ENCODE measurements at regions not wholly inside any gene's neighbourhood (a gene's known extent, or its start where the extent isn't known, plus 50 kb on each side); places are given as distances from the start of the nearest gene placed in this dataset.

DNA sequence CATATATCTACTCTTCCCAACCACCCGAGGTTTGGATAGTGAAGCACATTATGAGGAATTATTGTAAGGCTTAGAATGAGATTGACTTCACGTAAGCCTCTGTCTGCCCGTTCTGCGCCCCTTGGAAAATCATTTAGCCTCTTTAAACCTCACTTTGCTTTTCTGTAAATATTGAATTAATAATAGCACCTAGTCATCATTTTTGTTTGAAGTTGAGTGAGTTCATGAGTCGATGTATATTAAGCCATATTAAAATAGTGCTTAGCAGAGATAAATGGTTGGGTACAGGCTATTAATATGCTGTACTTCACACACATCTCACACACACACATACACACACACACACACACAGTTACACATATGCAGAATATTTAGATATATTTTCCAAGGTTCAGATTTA lies 344.8 kb upstream of the EYS start:
- Histone ChIP-seq H2BK5ac (ENCODE audit: low read depth, low read length) (no peak overlapping the region), H3K18ac (ENCODE audit: extremely low read depth, low read length) (no peak overlapping the region), H3K23me2 (ENCODE audit: low read depth, low read length) (peaks cover 2% of the 10 kb centered on the region; the same call in 1 of the 2 replicates), H4K20me1 (replicated peaks in 1 of 2; ENCODE audit: control insufficient read depth in 1 of 2, insufficient read depth in 2 of 2, low read length in 2 of 2) (no peaks in the 10 kb centered on the region), H3K79me2 (ENCODE audit: control insufficient read depth in 1 of 2, insufficient read depth in 2 of 2, low read length in 2 of 2) (no peaks in the 10 kb centered on the region), H2BK20ac (ENCODE audit: low read length) (no peak overlapping the region), H3K9me3 (ENCODE audit: insufficient read depth in 2 of 2, low read depth in 1 of 2, low read length in 1 of 2) (no peaks in the 10 kb centered on the region), H3K36me3 (ENCODE audit: control insufficient read depth in 2 of 4, insufficient read depth in 4 of 4, low read length in 3 of 4) (no peaks in the 10 kb centered on the region), H2BK120ac (replicated peaks; ENCODE audit: low read depth, low read length) (no peak overlapping the region), H4K91ac (replicated peaks; ENCODE audit: insufficient read length, low read length) (no peak overlapping the region), H2BK15ac (ENCODE audit: low read length) (no peak overlapping the region), H3K27ac (ENCODE audit: low read depth, low read length) (no peak overlapping the region), H4K8ac (ENCODE audit: extremely low read depth, insufficient read depth, low read length) (no peak overlapping the region), H3K14ac (ENCODE audit: insufficient read length) (no peak overlapping the region), H3K56ac (replicated peaks; ENCODE audit: insufficient read length, low read depth, low read length) (no peak overlapping the region), H3K4me2 (ENCODE audit: insufficient read depth in 1 of 2, low read depth in 2 of 2, low read length in 2 of 2) (no peak overlapping the region), H2BK12ac (ENCODE audit: low read depth, low read length) (no peak overlapping the region), H4K5ac (ENCODE audit: insufficient read length, low read depth, low read length) (no peak overlapping the region), H3K4me1 (replicated peaks in 1 of 4; ENCODE audit: control insufficient read depth in 3 of 4, insufficient read depth in 4 of 4, low read length in 3 of 4) (no peaks in the 10 kb centered on the region), H3K4me3 (ENCODE audit: extremely low read depth in 1 of 4, insufficient read depth in 2 of 4, low read depth in 3 of 4, low read length in 4 of 4) (no peak overlapping the region), H3K9ac (replicated peaks in 1 of 4; ENCODE audit: extremely low read depth in 1 of 4, low read depth in 3 of 4, low read length in 3 of 4) (no peak overlapping the region), H3K23ac (ENCODE audit: insufficient read length) (no peak overlapping the region), H3K27me3 (replicated peaks in 1 of 4; ENCODE audit: control insufficient read depth in 3 of 4, extremely low read depth in 1 of 4, insufficient read depth in 3 of 4, low read length in 3 of 4) (no peaks in the 10 kb centered on the region), H2AFZ (ENCODE audit: low read length) (no peak overlapping the region), H3K79me1 (ENCODE audit: low read depth, low read length) (no peaks in the 10 kb centered on the region), H2AK5ac (ENCODE audit: low read depth, low read length) (no peak overlapping the region), H3K4ac (replicated peaks; ENCODE audit: insufficient read length, low read depth, low read length) (no peak overlapping the region)
- ChIA-PET CTCF (ENCODE audit: partially characterized antibody) (no interaction called here), POLR2A (ENCODE audit: partially characterized antibody) (no interaction called here)
- 93% methylated on average over 5 of the region's 5 CpGs; no CpG with 5 or more reads in 1 of the 2 experiments for WGBS, 2 experiments (ENCODE audit: extremely low coverage in 1 of 2, insufficient coverage in 1 of 2, insufficient read length in 1 of 2, insufficient replicate concordance in 2 of 2, low coverage in 1 of 2, low lambda C conversion rate in 2 of 2, missing lambda C conversion rate in 1 of 2)
- DNase-seq (ENCODE audit: low read depth in 1 of 2, low spot score in 2 of 2) (no peak), FAIRE-seq (no peak)
- TF ChIP-seq RFX5 (IDR thresholded peaks at IDR 0.05; ENCODE audit: borderline replicate concordance, low read depth, low read length) (no peak), CBX5 (IDR thresholded peaks at IDR 0.05; ENCODE audit: low read depth, low read length) (no peak), GABPA (IDR thresholded peaks at IDR 0.05; ENCODE audit: borderline replicate concordance, insufficient read depth, low read length) (no peak), SUZ12 (IDR thresholded peaks at IDR 0.05; ENCODE audit: low read length) (no peak), SP2 (IDR thresholded peaks at IDR 0.05; ENCODE audit: low read length) (no peak), RNF2 (IDR thresholded peaks at IDR 0.05; ENCODE audit: borderline replicate concordance, low read depth, low read length, missing control alignments, poor library complexity, severe bottlenecking) (no peak), CTBP2 (IDR thresholded peaks at IDR 0.05; ENCODE audit: borderline replicate concordance, insufficient read depth, insufficient read length, low read length) (no peak), JUND (IDR thresholded peaks at IDR 0.05; ENCODE audit: low read length) (no peak), EZH2 (IDR thresholded peaks at IDR 0.05; ENCODE audit: low read depth, low read length, severe bottlenecking) (no peak), TEAD4 (IDR thresholded peaks at IDR 0.05; ENCODE audit: low read depth, low read length) (no peak)
- TF ChIP-seq, protein P1, sequence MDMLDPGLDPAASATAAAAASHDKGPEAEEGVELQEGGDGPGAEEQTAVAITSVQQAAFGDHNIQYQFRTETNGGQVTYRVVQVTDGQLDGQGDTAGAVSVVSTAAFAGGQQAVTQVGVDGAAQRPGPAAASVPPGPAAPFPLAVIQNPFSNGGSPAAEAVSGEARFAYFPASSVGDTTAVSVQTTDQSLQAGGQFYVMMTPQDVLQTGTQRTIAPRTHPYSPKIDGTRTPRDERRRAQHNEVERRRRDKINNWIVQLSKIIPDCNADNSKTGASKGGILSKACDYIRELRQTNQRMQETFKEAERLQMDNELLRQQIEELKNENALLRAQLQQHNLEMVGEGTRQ (IDR thresholded peaks at IDR 0.05; ENCODE audit: low read length) = no peak
- TF ChIP-seq, protein P2, sequence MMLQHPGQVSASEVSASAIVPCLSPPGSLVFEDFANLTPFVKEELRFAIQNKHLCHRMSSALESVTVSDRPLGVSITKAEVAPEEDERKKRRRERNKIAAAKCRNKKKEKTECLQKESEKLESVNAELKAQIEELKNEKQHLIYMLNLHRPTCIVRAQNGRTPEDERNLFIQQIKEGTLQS (IDR thresholded peaks at IDR 0.05; ENCODE audit: insufficient read depth, low read depth, low read length) = no peak

Measured in H1 (cell line).